WI38 (cell line): ENCODE measurements at regions not wholly inside any gene's neighbourhood (a gene's known extent, or its start where the extent isn't known, plus 50 kb on each side); places are given as distances from the start of the nearest gene placed in this dataset.

Experiments
- H3K4me3 ChIP-seq: 2 replicates; pipeline ENCODE4 v1.5.1; 2011; ENCODE audit warnings: low read depth, mild to moderate bottlenecking, control low read depth, low read length
- CTCF ChIP-seq: IDR thresholded peaks from 2 replicates; pipeline ENCODE4 v1.5.1; 2012; ENCODE audit warnings: low read depth, mild to moderate bottlenecking, control low read depth, low read length

GRCh38 chr5:104526866-104527265, 964.3 kb upstream of the NUDT12 start:
- no peak overlapping the region for H3K4me3 ChIP-seq
- TF ChIP-seq CTCF = no peak

GRCh38 chr5:104513640-104514072, 951.1 kb upstream of the NUDT12 start:
- TF ChIP-seq CTCF = no peak
- H3K4me3 ChIP-seq = no peak overlapping the region

GRCh38 chr5:104513121-104513602, 950.6 kb upstream of the NUDT12 start:
- H3K4me3 ChIP-seq = no peak overlapping the region
- TF ChIP-seq CTCF = no peak

GRCh38 chr5:104512063-104512825, 949.7 kb upstream of the NUDT12 start:
- no peak for TF ChIP-seq CTCF

GRCh38 chr5:104498281-104498680, 935.7 kb upstream of the NUDT12 start:
- TF ChIP-seq CTCF = no peak
- no peak overlapping the region for H3K4me3 ChIP-seq

More at GRCh38 chr5:104512063-104512825, 949.7 kb upstream of the NUDT12 start:
- no peak overlapping the region for H3K4me3 ChIP-seq

GRCh38 chr5:104494083-104494482, 931.5 kb upstream of the NUDT12 start:
- no peak overlapping the region for H3K4me3 ChIP-seq
- no peak for TF ChIP-seq CTCF

- no peak for TF ChIP-seq CTCF
- H3K4me3 ChIP-seq = no peak overlapping the region
Observed at GRCh38 chr5:104472811-104473210, 910.2 kb upstream of the NUDT12 start.
